HepG2 (cell line): ENCODE measurements at regions not wholly inside any gene's neighbourhood (a gene's known extent, or its start where the extent isn't known, plus 50 kb on each side); places are given as distances from the start of the nearest gene placed in this dataset.

Experiments used
- BCL6 ChIP-seq: IDR thresholded peaks from 2 replicates; pipeline ENCODE4 v1.6.1; 2016; ENCODE audit warnings: missing genetic modification reagents, missing compliant biosample characterization
- CHD2 ChIP-seq: IDR thresholded peaks from 2 replicates; pipeline ENCODE4 v1.6.1; 2011; ENCODE audit warnings: low read depth, low read length, improper control_type of control experiment
- CREM ChIP-seq, 2 experiments: sonication (generic) in 1 of 2; formaldehyde crosslinking in 1 of 2; IDR thresholded peaks; 2 replicates each; pipeline versions ENCODE4 v1.4.0 to v1.6.1; 2016 to 2020; ENCODE audit warnings: antibody characterized with exemption in 1 of 2, mild to moderate bottlenecking in 1 of 2, missing genetic modification reagents in 1 of 2
- DPF2 ChIP-seq: sonication (generic); formaldehyde crosslinking; IDR thresholded peaks from 2 replicates; pipeline ENCODE4 v1.4.0; 2020; ENCODE audit warnings: mild to moderate bottlenecking, low read depth, missing genetic modification reagents, borderline replicate concordance
- FOSL2 ChIP-seq: sonication (generic); formaldehyde crosslinking; IDR thresholded peaks from 2 replicates; pipeline ENCODE4 v1.4.0; 2020; ENCODE audit warnings: missing genetic modification reagents
- IRF2 ChIP-seq: IDR thresholded peaks from 2 replicates; pipeline ENCODE4 v1.6.1; 2018; ENCODE audit warnings: missing genetic modification reagents, missing compliant biosample characterization
- LCORL ChIP-seq, 2 experiments: fragments of 450-650 bp in 1 of 2; sonication (generic) in 1 of 2; formaldehyde crosslinking in 1 of 2; IDR thresholded peaks; 2 replicates each; pipeline versions ENCODE4 v1.5.0 to v1.6.1; 2017 to 2020; ENCODE audit warnings: antibody characterized with exemption in 1 of 2, missing genetic modification reagents in 1 of 2
- MBNL3 ChIP-seq: fragments of 250-450 bp; sonication (Bioruptor Pico); conservative IDR thresholded peaks from 2 replicates; pipeline ENCODE4 v1.8.0; 2022; ENCODE audit warnings: mild to moderate bottlenecking, inconsistent platforms
- MXI1 ChIP-seq: IDR thresholded peaks from 3 replicates; pipeline ENCODE4 v1.6.1; 2012; ENCODE audit warnings: low read depth, low read length, inconsistent platforms, borderline replicate concordance
- NR2F2 ChIP-seq: IDR thresholded peaks from 2 replicates; pipeline ENCODE4 v1.6.1; 2012; ENCODE audit warnings: low read depth, inconsistent platforms, borderline replicate concordance
- RARA ChIP-seq: IDR thresholded peaks from 2 replicates; pipeline ENCODE4 v1.6.1; 2016; ENCODE audit warnings: missing genetic modification reagents, missing compliant biosample characterization
- SALL1 ChIP-seq: sonication (generic); formaldehyde crosslinking; IDR thresholded peaks from 2 replicates; pipeline ENCODE4 v1.8.0; 2022; ENCODE audit warnings: mild to moderate bottlenecking, missing genetic modification reagents
- SAP130 ChIP-seq: IDR thresholded peaks from 2 replicates; pipeline ENCODE4 v1.6.1; 2016; ENCODE audit warnings: low read depth
- SMARCE1 ChIP-seq: fragments of 450-650 bp; IDR thresholded peaks from 2 replicates; pipeline ENCODE4 v1.6.1; 2017; ENCODE audit warnings: borderline replicate concordance
- SPEN ChIP-seq: sonication (generic); formaldehyde crosslinking; IDR thresholded peaks from 2 replicates; pipeline ENCODE4 v1.5.1; 2020; ENCODE audit warnings: low read depth, mild to moderate bottlenecking, missing genetic modification reagents
- TRIM24 ChIP-seq: sonication (generic); formaldehyde crosslinking; IDR thresholded peaks from 2 replicates; pipeline ENCODE4 v1.8.0; 2022; ENCODE audit warnings: mild to moderate bottlenecking, missing genetic modification reagents
- U2AF2 ChIP-seq: fragments of 200-400 bp; formaldehyde crosslinking; IDR thresholded peaks from 2 replicates; pipeline ENCODE4 v1.6.1; 2017; ENCODE audit warnings: low read depth, mild to moderate bottlenecking, low read length
- ZBTB21 ChIP-seq: sonication (generic); formaldehyde crosslinking; IDR thresholded peaks from 2 replicates; pipeline ENCODE4 v1.4.0; 2020; ENCODE audit warnings: missing genetic modification reagents
- ZFP36L2 ChIP-seq: sonication (generic); formaldehyde crosslinking; IDR thresholded peaks from 2 replicates; pipeline ENCODE4 v1.4.0; 2020; ENCODE audit warnings: missing genetic modification reagents
- ZNF430 ChIP-seq: sonication (generic); formaldehyde crosslinking; IDR thresholded peaks from 2 replicates; pipeline ENCODE4 v1.9.0; 2021; ENCODE audit warnings: mild to moderate bottlenecking, missing genetic modification reagents
- ZNF644 ChIP-seq: IDR thresholded peaks from 2 replicates; pipeline ENCODE4 v1.6.1; 2016; ENCODE audit warnings: low read depth
- ZNF670 ChIP-seq: sonication (generic); formaldehyde crosslinking; IDR thresholded peaks from 2 replicates; pipeline ENCODE4 v1.8.0; 2022; ENCODE audit warnings: mild to moderate bottlenecking, missing genetic modification reagents, borderline replicate concordance
- ZNF761 ChIP-seq: sonication (generic); formaldehyde crosslinking; conservative IDR thresholded peaks from 2 replicates; pipeline ENCODE4 v1.4.0; 2020; ENCODE audit warnings: mild to moderate bottlenecking, missing genetic modification reagents
- ZNF83 ChIP-seq: sonication (generic); formaldehyde crosslinking; IDR thresholded peaks from 2 replicates; pipeline ENCODE4 v1.4.0; 2020; ENCODE audit warnings: missing genetic modification reagents, mild to moderate bottlenecking, borderline replicate concordance
- ZSCAN25 ChIP-seq: sonication (generic); formaldehyde crosslinking; IDR thresholded peaks from 2 replicates; pipeline ENCODE4 v1.8.0; 2022; ENCODE audit warnings: mild to moderate bottlenecking, missing genetic modification reagents
- TF ChIP-seq, protein P1 (sequence below): IDR thresholded peaks from 2 replicates; pipeline ENCODE4 v1.6.1; 2016; ENCODE audit warnings: low read depth, missing genetic modification reagents, missing compliant biosample characterization
- TF ChIP-seq, protein P2 (sequence below): IDR thresholded peaks from 2 replicates; pipeline ENCODE4 v1.6.1; 2016; ENCODE audit warnings: low read depth, borderline replicate concordance

DNA sequence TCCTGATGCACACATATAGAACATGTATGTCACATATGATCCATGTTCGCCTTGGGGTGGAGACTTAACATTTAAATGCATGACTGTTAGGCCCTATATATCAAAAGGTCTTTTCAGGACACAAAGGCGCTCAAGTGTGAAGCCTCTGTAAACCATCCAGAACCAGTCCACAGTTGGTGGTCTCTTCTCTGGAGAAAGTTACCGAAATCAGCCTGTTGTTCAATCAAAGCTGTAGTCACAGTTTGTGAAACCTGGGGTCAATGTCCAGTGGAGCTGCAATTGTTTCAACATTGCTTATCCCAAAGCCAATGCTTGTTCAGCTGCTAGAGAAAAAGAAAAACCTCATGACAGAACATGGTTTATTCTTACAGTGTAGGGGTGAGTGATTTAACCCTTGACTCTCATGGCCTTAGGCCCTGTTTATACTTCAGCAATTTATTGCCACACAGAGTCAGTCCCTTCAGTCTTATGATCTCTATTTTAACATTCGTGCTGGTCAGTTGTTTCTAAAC, 193.6 kb upstream of the CST7 start (continued):
- TF ChIP-seq, protein P1, sequence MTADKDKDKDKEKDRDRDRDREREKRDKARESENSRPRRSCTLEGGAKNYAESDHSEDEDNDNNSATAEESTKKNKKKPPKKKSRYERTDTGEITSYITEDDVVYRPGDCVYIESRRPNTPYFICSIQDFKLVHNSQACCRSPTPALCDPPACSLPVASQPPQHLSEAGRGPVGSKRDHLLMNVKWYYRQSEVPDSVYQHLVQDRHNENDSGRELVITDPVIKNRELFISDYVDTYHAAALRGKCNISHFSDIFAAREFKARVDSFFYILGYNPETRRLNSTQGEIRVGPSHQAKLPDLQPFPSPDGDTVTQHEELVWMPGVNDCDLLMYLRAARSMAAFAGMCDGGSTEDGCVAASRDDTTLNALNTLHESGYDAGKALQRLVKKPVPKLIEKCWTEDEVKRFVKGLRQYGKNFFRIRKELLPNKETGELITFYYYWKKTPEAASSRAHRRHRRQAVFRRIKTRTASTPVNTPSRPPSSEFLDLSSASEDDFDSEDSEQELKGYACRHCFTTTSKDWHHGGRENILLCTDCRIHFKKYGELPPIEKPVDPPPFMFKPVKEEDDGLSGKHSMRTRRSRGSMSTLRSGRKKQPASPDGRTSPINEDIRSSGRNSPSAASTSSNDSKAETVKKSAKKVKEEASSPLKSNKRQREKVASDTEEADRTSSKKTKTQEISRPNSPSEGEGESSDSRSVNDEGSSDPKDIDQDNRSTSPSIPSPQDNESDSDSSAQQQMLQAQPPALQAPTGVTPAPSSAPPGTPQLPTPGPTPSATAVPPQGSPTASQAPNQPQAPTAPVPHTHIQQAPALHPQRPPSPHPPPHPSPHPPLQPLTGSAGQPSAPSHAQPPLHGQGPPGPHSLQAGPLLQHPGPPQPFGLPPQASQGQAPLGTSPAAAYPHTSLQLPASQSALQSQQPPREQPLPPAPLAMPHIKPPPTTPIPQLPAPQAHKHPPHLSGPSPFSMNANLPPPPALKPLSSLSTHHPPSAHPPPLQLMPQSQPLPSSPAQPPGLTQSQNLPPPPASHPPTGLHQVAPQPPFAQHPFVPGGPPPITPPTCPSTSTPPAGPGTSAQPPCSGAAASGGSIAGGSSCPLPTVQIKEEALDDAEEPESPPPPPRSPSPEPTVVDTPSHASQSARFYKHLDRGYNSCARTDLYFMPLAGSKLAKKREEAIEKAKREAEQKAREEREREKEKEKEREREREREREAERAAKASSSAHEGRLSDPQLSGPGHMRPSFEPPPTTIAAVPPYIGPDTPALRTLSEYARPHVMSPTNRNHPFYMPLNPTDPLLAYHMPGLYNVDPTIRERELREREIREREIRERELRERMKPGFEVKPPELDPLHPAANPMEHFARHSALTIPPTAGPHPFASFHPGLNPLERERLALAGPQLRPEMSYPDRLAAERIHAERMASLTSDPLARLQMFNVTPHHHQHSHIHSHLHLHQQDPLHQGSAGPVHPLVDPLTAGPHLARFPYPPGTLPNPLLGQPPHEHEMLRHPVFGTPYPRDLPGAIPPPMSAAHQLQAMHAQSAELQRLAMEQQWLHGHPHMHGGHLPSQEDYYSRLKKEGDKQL (CRISPR knock-in tag), result 0 out of 2 replicates have a peak, but pooled peaks have one; percentile 39
- TF ChIP-seq TRIM24 (peak; percentile 94), ZBTB21 (CRISPR knock-in tag) (peak; percentile 35; the same call in 1 of the 2 replicates), RARA (CRISPR knock-in tag) (peak; percentile 43; the same call in 1 of the 2 replicates), ZNF670 (CRISPR knock-in tag) (0 out of 2 replicates have a peak, but pooled peaks have one; percentile 26), CHD2 (no peak), IRF2 (CRISPR knock-in tag) (peak; percentile 58; the same call in 1 of the 2 replicates), SAP130 (CRISPR knock-in tag) (peak; percentile 43; the same call in 1 of the 2 replicates), DPF2 (CRISPR knock-in tag) (peak; percentile 59; the same call in 1 of the 2 replicates), SPEN (CRISPR knock-in tag) (0 out of 2 replicates have a peak, but pooled peaks have one; percentile 41), ZSCAN25 (CRISPR knock-in tag) (peak; percentile 97), SALL1 (peak; percentile 49; the same call in 1 of the 2 replicates), SMARCE1 (no peak), CREM (IDR thresholded peaks at IDR 0.05) (peak; percentile 41; the same call in 1 of the 2 replicates), CREM (CRISPR knock-in tag; IDR thresholded peaks at IDR 0.05) (no peak), ZNF83 (no peak), MXI1 (peak; percentile 35; the same call in 1 of the 3 replicates), MBNL3 (no peak), LCORL (IDR thresholded peaks at IDR 0.05) (0 out of 2 replicates have a peak, but pooled peaks have one; percentile 21), LCORL (CRISPR knock-in tag; IDR thresholded peaks at IDR 0.05) (peak; percentile 56; the same call in 1 of the 2 replicates), ZNF644 (CRISPR knock-in tag) (peak; percentile 79; the same call in 1 of the 2 replicates), BCL6 (CRISPR knock-in tag) (peak; percentile 64), FOSL2 (peak; percentile 57), NR2F2 (0 out of 2 replicates have a peak, but pooled peaks have one; percentile 53), ZNF430 (CRISPR knock-in tag) (no peak), ZNF761 (CRISPR knock-in tag) (no peak), ZFP36L2 (CRISPR knock-in tag) (0 out of 2 replicates have a peak, but pooled peaks have one; percentile 44), U2AF2 (no peak)
- TF ChIP-seq, protein P2, sequence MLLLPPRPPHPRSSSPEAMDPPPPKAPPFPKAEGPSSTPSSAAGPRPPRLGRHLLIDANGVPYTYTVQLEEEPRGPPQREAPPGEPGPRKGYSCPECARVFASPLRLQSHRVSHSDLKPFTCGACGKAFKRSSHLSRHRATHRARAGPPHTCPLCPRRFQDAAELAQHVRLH (CRISPR knock-in tag), result 0 out of 2 replicates have a peak, but pooled peaks have one; percentile 45
